Stomach smooth muscle (tissue), 2 donors: ENCODE measurements at regions not wholly inside any gene's neighbourhood (a gene's known extent, or its start where the extent isn't known, plus 50 kb on each side); places are given as distances from the start of the nearest gene placed in this dataset.

Source experiments
- H3K27ac ChIP-seq: one replicate; pipeline ENCODE4 v1.7.0; 2013; ENCODE audit warnings: mild to moderate bottlenecking, low read length, inconsistent platforms
- H3K27me3 ChIP-seq, 2 donors: one replicate each; pipeline ENCODE4 v1.7.0; 2013; ENCODE audit warnings: low read length in 2 of 2; ENCODE audit not compliant: insufficient read depth in 2 of 2, control insufficient read depth in 1 of 2
- H3K36me3 ChIP-seq, 2 donors: one replicate each; pipeline ENCODE4 v1.7.0; 2013; ENCODE audit warnings: low read length in 2 of 2; ENCODE audit not compliant: control insufficient read depth in 2 of 2, insufficient read depth in 2 of 2
- H3K4me1 ChIP-seq: one replicate; pipeline ENCODE4 v1.7.0; 2013; ENCODE audit warnings: low read length; ENCODE audit not compliant: control insufficient read depth, insufficient read depth
- H3K4me3 ChIP-seq, 2 donors: one replicate each; pipeline ENCODE4 v1.7.0; 2013; ENCODE audit warnings: low read length in 2 of 2
- H3K9ac ChIP-seq, 2 donors: one replicate each; pipeline ENCODE4 v1.7.0; 2013; ENCODE audit warnings: low read length in 2 of 2, mild to moderate bottlenecking in 1 of 2
- H3K9me3 ChIP-seq, 2 donors: one replicate each; pipeline ENCODE4 v1.7.0; 2013; ENCODE audit warnings: low read length in 2 of 2; ENCODE audit not compliant: control insufficient read depth in 2 of 2
- donor health status: healthy.
- donor health status: Pancreatic carcinoma.

DNA sequence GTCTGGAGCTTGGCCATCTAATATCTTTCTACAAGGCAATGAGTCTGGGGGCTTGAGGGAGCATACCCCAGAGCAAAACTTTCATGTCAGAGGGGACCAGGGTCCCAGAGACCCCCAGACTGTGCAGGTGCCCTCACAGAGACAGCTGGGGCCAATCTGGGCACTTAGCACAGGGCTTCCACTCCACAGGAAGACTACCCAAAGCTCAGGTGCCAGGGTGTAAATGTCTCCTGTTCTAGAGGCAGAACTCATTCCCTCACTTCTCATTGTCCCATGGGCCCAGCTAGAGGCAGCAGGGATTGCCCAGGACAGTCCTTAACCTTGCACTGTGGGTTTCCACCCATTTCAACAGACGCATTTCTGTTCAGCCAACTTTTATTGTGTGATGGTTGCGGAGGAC, 246.9 kb downstream of the ACTR3B start:
- Histone ChIP-seq H3K9me3 (peaks cover 0 to 3% of the 10 kb centered on the region in 2 donors), H3K4me3 (no peak overlapping the region), H3K36me3 (no peaks in the 10 kb centered on the region), H3K27ac (no peak overlapping the region), H3K27me3 (no peaks in the 10 kb centered on the region), H3K9ac (no peak overlapping the region), H3K4me1 (no peaks in the 10 kb centered on the region)

DNA sequence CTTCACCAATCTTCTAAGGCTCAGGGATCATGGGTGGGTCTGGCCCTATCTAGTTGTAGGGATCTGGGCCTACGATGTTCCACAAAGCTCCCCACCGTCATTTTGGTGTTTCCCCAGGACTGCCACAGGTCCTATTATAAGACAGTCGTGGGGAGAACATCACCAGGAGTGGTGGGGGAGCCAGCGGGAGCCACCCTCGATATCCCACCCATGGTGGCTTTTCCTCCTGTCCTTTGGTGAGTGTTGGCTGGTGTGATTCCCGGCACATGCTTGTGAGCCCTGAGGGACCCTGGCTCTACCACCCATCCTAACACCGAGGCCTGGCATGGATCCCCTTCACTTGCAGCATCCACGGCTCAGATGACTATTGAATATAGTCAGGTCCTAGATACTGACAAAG, 247.4 kb downstream of the ACTR3B start:
- Histone ChIP-seq H3K36me3 (no peaks in the 10 kb centered on the region), H3K4me3 (no peak overlapping the region), H3K9ac (no peak overlapping the region), H3K9me3 (peaks cover 0 to 3% of the 10 kb centered on the region in 2 donors), H3K27ac (no peak overlapping the region), H3K4me1 (no peaks in the 10 kb centered on the region), H3K27me3 (no peaks in the 10 kb centered on the region)

DNA sequence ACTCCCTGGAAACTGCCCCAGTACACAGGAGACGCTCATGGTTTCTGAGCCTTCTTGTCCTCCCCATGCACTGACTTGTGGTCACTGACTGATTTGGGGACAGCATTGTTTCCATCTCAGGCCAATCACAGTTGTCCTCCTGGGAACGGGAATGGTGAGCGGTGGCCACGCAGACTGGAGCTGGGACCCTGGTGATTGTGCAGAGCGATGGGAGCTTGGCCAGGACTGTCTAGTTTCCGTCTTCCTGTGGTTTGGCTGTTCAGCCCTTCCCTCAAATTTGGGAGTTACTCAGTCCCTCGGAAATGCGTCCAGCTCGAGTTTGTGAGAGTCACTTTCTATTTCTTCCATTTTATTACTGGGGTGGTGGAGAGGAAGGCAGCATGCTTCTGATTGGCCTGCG, 250.9 kb downstream of the ACTR3B start:
- H3K27me3 ChIP-seq = no peaks in the 10 kb centered on the region
- H3K4me3 ChIP-seq = no peak overlapping the region
- H3K9ac ChIP-seq = no peak overlapping the region
- H3K27ac ChIP-seq = no peak overlapping the region
- no peaks in the 10 kb centered on the region for H3K4me1 ChIP-seq
- H3K9me3 ChIP-seq = peaks cover 0 to 3% of the 10 kb centered on the region in 2 donors
- no peaks in the 10 kb centered on the region for H3K36me3 ChIP-seq

DNA sequence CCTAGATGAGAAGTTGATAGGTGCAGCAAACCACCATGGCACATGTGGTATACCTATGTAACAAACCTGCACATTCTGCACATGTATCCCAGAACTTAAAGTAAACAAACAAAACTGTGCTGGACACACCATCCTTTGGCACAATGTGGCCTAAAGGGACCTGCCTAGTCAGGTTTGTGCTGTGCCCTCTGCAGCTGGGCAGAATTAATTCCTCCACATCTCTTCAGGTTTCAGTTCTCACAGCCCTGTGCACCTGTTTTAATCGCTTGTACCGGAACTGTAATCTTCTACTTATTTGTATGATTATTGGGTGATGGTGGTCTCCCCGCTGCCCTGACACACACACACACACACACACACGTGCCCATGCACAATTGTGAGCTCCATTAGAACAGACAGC, 252.7 kb downstream of the ACTR3B start:
- no peak overlapping the region for H3K9ac ChIP-seq
- no peaks in the 10 kb centered on the region for H3K27me3 ChIP-seq
- H3K9me3 ChIP-seq = no peaks in the 10 kb centered on the region
- H3K4me3 ChIP-seq = no peak overlapping the region
- H3K36me3 ChIP-seq = no peaks in the 10 kb centered on the region
- H3K4me1 ChIP-seq = no peaks in the 10 kb centered on the region
- H3K27ac ChIP-seq = no peak overlapping the region

DNA sequence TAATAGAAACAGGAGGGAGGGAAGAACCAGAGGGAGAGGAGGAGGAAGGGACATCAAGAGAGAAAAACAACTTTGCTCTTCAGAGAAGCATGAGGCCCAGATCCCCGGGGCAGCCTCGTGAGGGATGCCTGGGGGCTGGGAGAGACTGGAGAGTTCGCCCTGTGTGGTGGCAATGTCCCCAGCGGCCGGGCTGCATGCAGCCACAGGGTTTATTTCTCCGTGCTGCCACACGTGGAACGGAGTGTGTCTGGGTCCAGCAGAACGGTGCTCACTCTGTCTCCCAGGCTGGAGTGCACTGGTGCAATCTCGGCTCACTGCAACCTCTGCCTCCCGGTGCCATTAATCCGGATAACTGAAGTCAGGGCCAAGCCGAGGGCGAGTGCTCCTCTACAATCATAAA, 257.7 kb downstream of the ACTR3B start:
- Histone ChIP-seq H3K4me1 (no peaks in the 10 kb centered on the region), H3K27ac (no peak overlapping the region), H3K9ac (no peak overlapping the region), H3K9me3 (peaks cover 0 to 5% of the 10 kb centered on the region in 2 donors), H3K27me3 (no peaks in the 10 kb centered on the region), H3K36me3 (no peaks in the 10 kb centered on the region), H3K4me3 (no peak overlapping the region)

DNA sequence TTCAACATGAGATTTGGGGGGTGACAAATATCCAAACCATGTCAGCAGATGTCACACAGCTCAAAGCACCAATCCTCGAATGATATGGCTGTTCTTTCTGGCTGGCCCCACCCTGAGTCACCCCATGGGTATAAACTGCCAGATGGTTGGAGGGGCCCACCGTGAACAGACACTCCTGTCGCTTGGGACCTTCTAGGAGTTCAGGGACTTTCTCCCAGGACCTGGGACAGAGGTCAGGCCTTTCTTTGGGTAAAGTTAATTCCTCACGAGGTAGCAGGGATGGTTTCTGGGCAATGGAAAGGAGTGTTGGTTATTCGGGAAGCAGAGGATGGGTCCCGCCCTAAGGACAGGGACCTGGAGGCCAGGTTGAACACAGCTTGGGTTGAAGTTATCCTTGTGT, 262.0 kb downstream of the ACTR3B start:
- Histone ChIP-seq H3K4me3 (no peak overlapping the region), H3K27me3 (peaks cover 0 to 2% of the 10 kb centered on the region in 2 donors), H3K27ac (no peak overlapping the region), H3K9ac (no peak overlapping the region), H3K4me1 (no peaks in the 10 kb centered on the region), H3K9me3 (peaks cover 2 to 5% of the 10 kb centered on the region in 2 donors), H3K36me3 (no peaks in the 10 kb centered on the region)

DNA sequence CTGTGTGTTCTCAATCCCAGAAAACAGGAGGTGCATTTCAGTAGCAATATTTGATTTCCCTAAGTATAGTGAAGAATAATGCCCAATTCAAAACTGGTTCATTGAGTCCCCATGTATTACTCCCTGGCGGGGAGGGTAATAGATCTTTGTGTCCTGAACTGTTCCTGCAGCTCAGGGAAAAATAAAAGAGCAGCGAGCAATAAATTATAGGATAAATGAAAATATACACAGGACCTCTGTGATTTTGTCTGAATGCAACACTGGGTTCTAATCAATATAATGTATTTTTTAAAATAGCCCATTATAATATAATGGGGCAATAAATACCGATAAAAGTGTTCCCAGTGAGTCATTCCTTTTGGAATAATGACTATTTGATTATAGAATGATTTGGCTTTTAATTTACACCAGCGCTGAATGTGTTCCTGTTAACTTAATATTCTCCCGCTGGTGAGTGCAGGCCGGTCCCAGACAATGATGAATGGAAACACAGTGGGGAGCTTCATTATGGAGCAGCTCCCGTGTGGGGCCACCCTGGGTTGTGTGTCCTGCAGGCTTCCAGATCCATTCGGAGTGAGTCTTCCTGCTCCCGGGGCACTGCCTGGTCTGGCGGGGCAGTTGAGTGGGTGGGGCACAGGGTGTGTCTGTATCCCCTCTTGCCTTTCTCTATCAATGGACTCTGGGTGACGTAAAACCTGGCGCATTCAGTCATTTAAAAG, 263.1 kb downstream of the ACTR3B start:
- peaks cover 0 to 2% of the 10 kb centered on the region in 2 donors for H3K27me3 ChIP-seq
- H3K9ac ChIP-seq = no peak overlapping the region
- no peaks in the 10 kb centered on the region for H3K36me3 ChIP-seq
- H3K4me3 ChIP-seq = no peak overlapping the region
- peaks cover 2 to 5% of the 10 kb centered on the region in 2 donors for H3K9me3 ChIP-seq
- no peak overlapping the region for H3K27ac ChIP-seq
- no peaks in the 10 kb centered on the region for H3K4me1 ChIP-seq

DNA sequence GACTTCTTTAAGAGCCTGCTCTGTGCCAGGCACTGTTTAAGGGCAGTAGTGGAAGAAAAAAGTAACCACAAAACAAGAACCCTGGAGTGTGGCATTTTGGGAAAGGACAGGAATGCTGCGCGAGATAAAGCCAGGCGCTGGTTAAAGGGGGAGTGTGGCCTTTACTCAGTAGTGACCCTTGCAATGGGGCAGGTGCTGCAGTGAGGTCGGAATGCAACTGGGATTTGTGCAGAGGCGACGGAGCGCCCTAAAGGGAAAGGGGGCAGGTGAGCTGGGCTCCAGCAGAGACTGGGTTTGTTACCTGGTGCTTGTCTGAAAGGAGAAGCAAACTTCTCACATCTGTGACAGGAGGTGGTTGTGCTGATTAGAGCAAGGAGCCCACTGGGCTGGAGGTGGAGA, 263.6 kb downstream of the ACTR3B start:
- H3K27ac ChIP-seq = no peak overlapping the region
- H3K9ac ChIP-seq = no peak overlapping the region
- no peaks in the 10 kb centered on the region for H3K4me1 ChIP-seq
- no peaks in the 10 kb centered on the region for H3K36me3 ChIP-seq
- H3K4me3 ChIP-seq = no peak overlapping the region
- H3K27me3 ChIP-seq = peaks cover 0 to 2% of the 10 kb centered on the region in 2 donors
- H3K9me3 ChIP-seq = peaks cover 2 to 5% of the 10 kb centered on the region in 2 donors

DNA sequence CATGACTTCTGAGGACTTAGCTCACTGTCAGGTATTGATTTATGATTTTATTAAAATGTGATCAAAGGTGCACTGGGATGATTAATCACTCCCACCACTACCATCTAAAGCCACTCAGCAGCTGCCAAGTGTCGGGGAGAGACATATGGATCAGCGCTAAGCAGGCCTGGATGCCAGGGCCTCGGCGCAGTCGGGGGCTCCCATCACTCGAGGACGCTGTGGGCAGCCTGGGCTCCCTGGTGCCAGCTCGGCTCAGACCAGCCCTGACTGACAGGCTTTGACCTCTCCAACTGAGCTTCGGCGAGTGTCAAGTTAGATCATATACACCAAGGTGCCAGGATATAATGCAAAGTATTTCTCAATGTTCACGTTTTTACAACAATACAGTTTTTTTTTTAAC, 267.7 kb downstream of the ACTR3B start:
- H3K36me3 ChIP-seq = no peaks in the 10 kb centered on the region
- H3K9me3 ChIP-seq = peaks cover 0 to 2% of the 10 kb centered on the region in 2 donors
- H3K27ac ChIP-seq = no peak overlapping the region
- no peaks in the 10 kb centered on the region for H3K4me1 ChIP-seq
- no peak overlapping the region for H3K9ac ChIP-seq
- H3K4me3 ChIP-seq = no peak overlapping the region
- peaks cover 0 to 2% of the 10 kb centered on the region in 2 donors for H3K27me3 ChIP-seq

DNA sequence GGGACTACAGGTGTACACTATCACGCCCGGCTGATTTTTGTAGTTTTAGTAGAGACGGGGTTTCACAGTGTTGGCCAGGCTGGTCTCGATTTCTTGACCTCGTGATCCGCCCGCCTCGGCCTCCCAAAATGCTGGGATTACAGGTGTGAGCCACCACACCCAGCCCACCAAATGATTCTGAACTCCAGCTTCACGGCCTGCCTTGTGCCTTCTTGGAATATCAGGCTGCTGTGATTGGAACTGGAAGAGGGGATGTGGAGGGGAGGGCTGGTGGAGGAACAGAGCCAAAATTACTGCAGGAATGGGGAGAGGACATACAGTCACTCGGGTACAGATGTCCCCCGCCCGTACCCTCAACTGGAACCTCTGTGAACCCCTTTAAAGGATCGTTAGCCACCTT, 268.4 kb downstream of the ACTR3B start:
- no peaks in the 10 kb centered on the region for H3K36me3 ChIP-seq
- no peaks in the 10 kb centered on the region for H3K4me1 ChIP-seq
- H3K9ac ChIP-seq = no peak overlapping the region
- H3K4me3 ChIP-seq = no peak overlapping the region
- peaks cover 0 to 2% of the 10 kb centered on the region in 2 donors for H3K9me3 ChIP-seq
- H3K27me3 ChIP-seq = peaks cover 0 to 2% of the 10 kb centered on the region in 2 donors
- no peak overlapping the region for H3K27ac ChIP-seq

DNA sequence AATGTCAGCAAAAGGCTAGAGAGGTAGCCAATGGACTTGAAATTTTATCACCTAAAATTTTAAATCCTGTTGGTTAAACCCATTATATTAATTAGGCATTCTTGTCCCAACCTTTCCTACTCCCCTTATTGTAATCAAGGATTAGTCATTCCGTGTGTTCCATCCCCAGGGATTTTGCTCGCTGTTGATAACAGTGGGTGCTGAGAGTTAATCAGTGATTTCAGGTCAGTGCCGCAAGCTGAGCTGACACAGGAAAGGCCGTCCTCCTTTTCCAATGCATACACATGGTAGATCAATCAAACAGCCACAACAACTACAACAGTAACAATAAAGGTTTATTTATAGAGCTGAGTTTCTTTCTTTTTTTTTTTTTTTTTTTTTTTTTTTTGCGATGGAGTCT, 271.4 kb downstream of the ACTR3B start:
- H3K4me3 ChIP-seq = no peak overlapping the region
- no peak overlapping the region for H3K9ac ChIP-seq
- no peaks in the 10 kb centered on the region for H3K27me3 ChIP-seq
- H3K4me1 ChIP-seq = no peaks in the 10 kb centered on the region
- no peaks in the 10 kb centered on the region for H3K9me3 ChIP-seq
- H3K36me3 ChIP-seq = no peaks in the 10 kb centered on the region
- no peak overlapping the region for H3K27ac ChIP-seq
